Hepatocyte (in vitro differentiated cells): ENCODE measurements at regions not wholly inside any gene's neighbourhood (a gene's known extent, or its start where the extent isn't known, plus 50 kb on each side); places are given as distances from the start of the nearest gene placed in this dataset.

Source experiments
- DNase-seq: peaks from one replicate; pipeline ENCODE4 v3.0.0-alpha.2; 2016; ENCODE audit warnings: low spot score
- H2AFZ ChIP-seq: fragments of 200-600 bp; sonication (generic); 2 replicates; pipeline ENCODE4 v1.6.0; 2016; ENCODE audit warnings: antibody characterized with exemption, mild to moderate bottlenecking
- H3K27ac ChIP-seq: fragments of 200-600 bp; sonication (generic); 2 replicates; pipeline ENCODE4 v1.5.1; 2016; ENCODE audit warnings: mild to moderate bottlenecking
- H3K27me3 ChIP-seq: fragments of 200-600 bp; sonication (generic); 2 replicates; pipeline ENCODE4 v1.6.1; 2016
- H3K36me3 ChIP-seq: fragments of 200-600 bp; sonication (generic); replicated peaks from 2 replicates; pipeline ENCODE4 v1.5.1; 2016; ENCODE audit warnings: low read depth; ENCODE audit not compliant: insufficient read depth
- H3K4me1 ChIP-seq: fragments of 200-600 bp; sonication (generic); 2 replicates; pipeline ENCODE4 v1.5.1; 2016; ENCODE audit warnings: mild to moderate bottlenecking, moderate library complexity; ENCODE audit not compliant: insufficient read depth
- H3K4me2 ChIP-seq: fragments of 200-600 bp; sonication (generic); 2 replicates; pipeline ENCODE4 v1.6.0; 2016
- H3K4me3 ChIP-seq: fragments of 200-600 bp; sonication (generic); 2 replicates; pipeline ENCODE4 v1.5.1; 2016; ENCODE audit warnings: mild to moderate bottlenecking
- H3K79me2 ChIP-seq: fragments of 200-600 bp; sonication (generic); 2 replicates; pipeline ENCODE4 v1.6.0; 2017; ENCODE audit warnings: mild to moderate bottlenecking
- H3K9me2 ChIP-seq: fragments of 200-600 bp; sonication (generic); replicated peaks from 2 replicates; pipeline ENCODE4 v1.6.0; 2017; ENCODE audit warnings: mild to moderate bottlenecking; ENCODE audit not compliant: insufficient read depth
- H3K9me3 ChIP-seq: fragments of 200-600 bp; sonication (generic); 2 replicates; pipeline ENCODE4 v1.5.1; 2016; ENCODE audit warnings: low read depth, mild to moderate bottlenecking
- H4K20me1 ChIP-seq: fragments of 200-600 bp; sonication (generic); 2 replicates; pipeline ENCODE4 v1.6.0; 2016; ENCODE audit warnings: mild to moderate bottlenecking; ENCODE audit not compliant: insufficient read depth, poor library complexity, severe bottlenecking
- EZH2 ChIP-seq: fragments of 200-600 bp; sonication (generic); IDR thresholded peaks from 2 replicates; pipeline ENCODE4 v1.6.1; 2016; ENCODE audit warnings: antibody characterized with exemption, mild to moderate bottlenecking, borderline replicate concordance
- EZH2phosphoT487 ChIP-seq: fragments of 200-600 bp; sonication (generic); IDR thresholded peaks from one replicate; pipeline ENCODE4 v1.6.1; 2018; ENCODE audit warnings: antibody characterized with exemption, mild to moderate bottlenecking, low read depth, moderate library complexity; ENCODE audit not compliant: unreplicated experiment, severe bottlenecking
- WGBS: methylation state at CpG from one replicate; pipeline ENCODE4 v1.1.6; 2016; ENCODE audit warnings: low lambda C conversion rate; ENCODE audit errors: missing lambda C conversion rate; 5-methylcytosine and 5-hydroxymethylcytosine counted together
- TF ChIP-seq, protein P1 (sequence below): fragments of 200-600 bp; sonication (generic); IDR thresholded peaks from 2 replicates; pipeline ENCODE4 v1.5.1; 2016; ENCODE audit warnings: antibody characterized with exemption, mild to moderate bottlenecking; ENCODE audit not compliant: poor library complexity

DNA sequence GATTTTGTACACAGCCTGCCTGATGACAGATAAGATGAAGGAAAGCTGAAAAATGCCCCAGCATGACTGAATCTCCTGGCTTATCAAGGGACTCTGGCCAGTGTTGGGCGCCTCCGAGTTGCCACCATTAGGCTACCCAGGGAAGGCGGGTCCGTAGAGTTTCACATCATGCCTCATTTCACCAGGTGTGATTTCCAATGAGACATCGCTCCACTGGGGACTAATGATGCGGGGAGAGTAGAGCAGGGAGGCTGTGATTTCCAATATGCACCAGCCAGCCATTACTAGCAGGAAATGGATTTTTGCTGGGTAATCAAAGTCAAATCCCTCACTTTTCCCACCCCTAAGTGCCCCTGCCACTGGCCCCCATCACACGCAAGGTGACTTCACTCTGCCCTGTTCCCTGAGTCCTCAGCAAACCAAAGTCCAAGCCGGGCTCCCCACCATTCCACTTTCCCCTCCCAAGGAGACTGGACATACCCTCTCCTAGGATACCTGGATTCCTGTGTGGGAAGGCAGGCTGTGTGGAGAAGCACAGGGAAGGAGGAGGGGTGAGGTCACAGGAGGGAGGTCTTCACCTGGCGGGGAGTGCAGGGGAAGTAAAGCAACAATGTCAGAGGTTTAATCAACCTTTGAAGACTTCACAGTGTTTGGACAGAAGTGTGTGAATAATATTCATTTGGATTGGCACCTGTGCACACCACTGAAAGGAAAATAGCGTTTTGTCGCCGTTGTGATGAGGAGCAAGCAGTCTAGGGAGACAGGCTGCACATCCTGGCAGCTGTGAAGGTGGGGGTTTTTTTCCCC, 613.3 kb upstream of the CADM1 start:
- no peaks in the 10 kb centered on the region for H3K36me3 ChIP-seq
- H4K20me1 ChIP-seq = no peaks in the 10 kb centered on the region
- H3K79me2 ChIP-seq = no peaks in the 10 kb centered on the region
- no peak overlapping the region for H2AFZ ChIP-seq
- no peaks in the 10 kb centered on the region for H3K9me2 ChIP-seq
- H3K4me3 ChIP-seq = no peak overlapping the region
- no peak overlapping the region for H3K27ac ChIP-seq
- WGBS = 94% methylated on average over 12 of the region's 12 CpGs
- H3K9me3 ChIP-seq = no peaks in the 10 kb centered on the region
- DNase-seq = no peak
- H3K4me1 ChIP-seq = no peaks in the 10 kb centered on the region
- no peak overlapping the region for H3K4me2 ChIP-seq
- H3K27me3 ChIP-seq = no peaks in the 10 kb centered on the region
- TF ChIP-seq, protein P1, sequence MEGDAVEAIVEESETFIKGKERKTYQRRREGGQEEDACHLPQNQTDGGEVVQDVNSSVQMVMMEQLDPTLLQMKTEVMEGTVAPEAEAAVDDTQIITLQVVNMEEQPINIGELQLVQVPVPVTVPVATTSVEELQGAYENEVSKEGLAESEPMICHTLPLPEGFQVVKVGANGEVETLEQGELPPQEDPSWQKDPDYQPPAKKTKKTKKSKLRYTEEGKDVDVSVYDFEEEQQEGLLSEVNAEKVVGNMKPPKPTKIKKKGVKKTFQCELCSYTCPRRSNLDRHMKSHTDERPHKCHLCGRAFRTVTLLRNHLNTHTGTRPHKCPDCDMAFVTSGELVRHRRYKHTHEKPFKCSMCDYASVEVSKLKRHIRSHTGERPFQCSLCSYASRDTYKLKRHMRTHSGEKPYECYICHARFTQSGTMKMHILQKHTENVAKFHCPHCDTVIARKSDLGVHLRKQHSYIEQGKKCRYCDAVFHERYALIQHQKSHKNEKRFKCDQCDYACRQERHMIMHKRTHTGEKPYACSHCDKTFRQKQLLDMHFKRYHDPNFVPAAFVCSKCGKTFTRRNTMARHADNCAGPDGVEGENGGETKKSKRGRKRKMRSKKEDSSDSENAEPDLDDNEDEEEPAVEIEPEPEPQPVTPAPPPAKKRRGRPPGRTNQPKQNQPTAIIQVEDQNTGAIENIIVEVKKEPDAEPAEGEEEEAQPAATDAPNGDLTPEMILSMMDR = no peak
- no peak for TF ChIP-seq EZH2
- no peak for TF ChIP-seq EZH2phosphoT487

DNA sequence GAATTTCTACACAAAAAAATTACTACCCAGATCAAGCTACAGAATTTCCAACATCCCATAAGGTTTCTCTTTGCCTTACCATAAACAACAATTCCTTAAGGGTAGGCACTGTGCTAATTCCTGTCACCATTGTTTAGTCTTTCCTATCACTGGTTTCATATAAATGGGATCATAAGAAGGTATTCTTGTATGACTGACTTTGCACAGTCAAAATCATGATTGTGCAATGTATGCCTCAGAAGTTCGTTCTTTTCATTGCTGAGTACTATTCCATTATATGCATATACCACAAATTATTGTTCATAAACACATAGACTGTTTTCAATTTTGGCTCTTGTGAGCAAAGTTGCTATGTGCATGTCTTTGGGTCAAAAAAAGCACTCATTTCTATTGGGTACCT, 611.6 kb upstream of the CADM1 start:
- WGBS = 95% methylated on average over 1 of the region's 1 CpG
- Histone ChIP-seq H3K36me3 (no peaks in the 10 kb centered on the region), H2AFZ (no peak overlapping the region), H3K9me2 (no peaks in the 10 kb centered on the region), H3K4me2 (no peak overlapping the region), H3K4me1 (no peaks in the 10 kb centered on the region), H3K27ac (no peak overlapping the region), H3K9me3 (no peaks in the 10 kb centered on the region), H3K4me3 (no peak overlapping the region), H3K27me3 (no peaks in the 10 kb centered on the region), H3K79me2 (no peaks in the 10 kb centered on the region), H4K20me1 (no peaks in the 10 kb centered on the region)
- TF ChIP-seq, protein P1 = no peak
- TF ChIP-seq EZH2phosphoT487 = no peak
- no peak for TF ChIP-seq EZH2
- no peak for DNase-seq

DNA sequence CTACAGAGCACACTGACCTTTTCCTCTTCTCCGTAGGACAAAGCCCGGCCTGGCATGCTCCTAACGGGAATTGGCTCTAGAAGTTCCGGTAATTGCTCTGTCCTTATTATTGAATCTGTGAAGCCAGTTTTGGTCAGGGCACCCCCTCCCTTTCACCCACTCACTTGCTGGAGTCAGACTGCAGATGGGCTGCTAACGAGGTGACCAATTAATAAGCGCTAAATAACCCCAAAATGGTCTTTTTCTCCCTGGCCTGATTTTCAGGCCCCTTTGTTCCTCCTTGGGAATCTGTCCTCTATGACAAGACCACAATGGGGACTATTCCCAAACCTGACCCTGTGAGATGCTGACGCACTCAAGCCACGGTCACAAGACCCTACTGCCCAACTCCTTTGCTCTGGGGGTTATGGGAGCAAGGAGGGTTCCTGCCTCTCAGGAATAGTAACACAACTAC, 610.0 kb upstream of the CADM1 start:
- 85% methylated on average over 8 of the region's 8 CpGs for WGBS
- Histone ChIP-seq H4K20me1 (no peaks in the 10 kb centered on the region), H3K27ac (no peak overlapping the region), H3K4me1 (no peaks in the 10 kb centered on the region), H3K4me3 (no peak overlapping the region), H3K4me2 (no peak overlapping the region), H3K79me2 (no peaks in the 10 kb centered on the region), H3K36me3 (no peaks in the 10 kb centered on the region), H2AFZ (no peak overlapping the region), H3K27me3 (no peaks in the 10 kb centered on the region), H3K9me2 (no peaks in the 10 kb centered on the region), H3K9me3 (no peaks in the 10 kb centered on the region)
- DNase-seq = no peak
- TF ChIP-seq, protein P1 = no peak
- TF ChIP-seq EZH2 (no peak), EZH2phosphoT487 (no peak)
